ENCODE measurements at regions not wholly inside any gene's neighbourhood (a gene's known extent, or its start where the extent isn't known, plus 50 kb on each side); places are given as distances from the start of the nearest gene placed in this dataset.

DNA sequence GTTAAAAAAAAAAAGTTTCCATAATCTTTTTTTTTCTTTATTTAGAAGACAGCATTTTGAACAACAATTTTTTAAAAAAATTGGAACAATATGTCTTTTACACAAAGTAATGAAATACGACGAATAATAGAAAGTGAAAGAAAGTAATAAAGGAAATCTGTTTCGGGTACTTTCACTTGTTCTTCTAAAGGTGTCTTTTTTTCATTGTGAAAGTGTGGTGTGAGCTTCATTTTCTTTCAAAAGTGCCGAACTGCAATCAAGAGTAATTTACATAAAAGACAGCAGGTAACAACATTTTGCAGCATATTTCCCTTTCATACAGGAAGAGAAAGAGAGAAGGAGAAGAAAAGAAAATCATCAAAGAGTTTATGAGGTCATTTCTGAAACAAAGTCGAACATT lies 159.7 kb upstream of the CDH12 start:
- POLR2A ChIA-PET: no interaction called here
- H3K4me1 ChIP-seq (ENCODE audit: control insufficient read depth, insufficient read depth, low read length): no peaks in the 10 kb centered on the region
- no peak for ATAC-seq

DNA sequence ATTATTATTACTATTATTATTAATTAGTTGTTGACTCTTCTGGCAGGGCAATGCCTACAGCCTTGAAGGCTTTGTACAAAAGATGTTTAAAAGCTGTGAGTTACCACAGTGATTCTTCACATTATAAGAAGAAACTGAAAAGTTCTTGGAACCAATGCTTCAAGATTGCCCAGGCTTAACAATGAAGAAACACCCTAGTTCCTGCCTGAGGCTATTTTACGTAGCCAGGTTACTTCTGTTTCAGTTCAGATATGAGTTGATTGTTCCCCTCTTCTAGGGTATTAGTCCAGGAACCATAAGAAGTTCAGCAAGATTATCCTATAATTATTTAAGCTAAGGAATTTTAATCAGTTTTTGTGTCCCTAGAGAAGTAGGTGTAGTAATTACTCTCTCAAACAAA lies 154.6 kb upstream of the CDH12 start:
- ATAC-seq: no peak
- ChIA-PET POLR2A (no interaction called here), CTCF (no interaction called here)
- no peak for DNase-seq (ENCODE audit: low read depth, low spot score)
- TF ChIP-seq, protein P1, sequence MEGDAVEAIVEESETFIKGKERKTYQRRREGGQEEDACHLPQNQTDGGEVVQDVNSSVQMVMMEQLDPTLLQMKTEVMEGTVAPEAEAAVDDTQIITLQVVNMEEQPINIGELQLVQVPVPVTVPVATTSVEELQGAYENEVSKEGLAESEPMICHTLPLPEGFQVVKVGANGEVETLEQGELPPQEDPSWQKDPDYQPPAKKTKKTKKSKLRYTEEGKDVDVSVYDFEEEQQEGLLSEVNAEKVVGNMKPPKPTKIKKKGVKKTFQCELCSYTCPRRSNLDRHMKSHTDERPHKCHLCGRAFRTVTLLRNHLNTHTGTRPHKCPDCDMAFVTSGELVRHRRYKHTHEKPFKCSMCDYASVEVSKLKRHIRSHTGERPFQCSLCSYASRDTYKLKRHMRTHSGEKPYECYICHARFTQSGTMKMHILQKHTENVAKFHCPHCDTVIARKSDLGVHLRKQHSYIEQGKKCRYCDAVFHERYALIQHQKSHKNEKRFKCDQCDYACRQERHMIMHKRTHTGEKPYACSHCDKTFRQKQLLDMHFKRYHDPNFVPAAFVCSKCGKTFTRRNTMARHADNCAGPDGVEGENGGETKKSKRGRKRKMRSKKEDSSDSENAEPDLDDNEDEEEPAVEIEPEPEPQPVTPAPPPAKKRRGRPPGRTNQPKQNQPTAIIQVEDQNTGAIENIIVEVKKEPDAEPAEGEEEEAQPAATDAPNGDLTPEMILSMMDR (IDR thresholded peaks at IDR 0.05): no peak
- TF ChIP-seq SIN3A (IDR thresholded peaks at IDR 0.05; ENCODE audit: borderline replicate concordance, insufficient read depth, low read depth, low read length): no peak
- no peak for TF ChIP-seq REST (IDR thresholded peaks at IDR 0.05; ENCODE audit: insufficient read depth in 1 of 2, low read depth in 2 of 2, low read length in 1 of 2)
- TF ChIP-seq TCF7L2 (IDR thresholded peaks at IDR 0.05; ENCODE audit: low read depth, low read length): no peak
- no peaks in the 10 kb centered on the region for H3K27me3 ChIP-seq (ENCODE audit: control insufficient read depth, insufficient read depth, low read length)
- no peak overlapping the region for H3K27ac ChIP-seq (ENCODE audit: low read length)
- H3K4me3 ChIP-seq (ENCODE audit: low read depth in 2 of 2, low read length in 2 of 2): no peak overlapping the region
- H3K9me3 ChIP-seq (ENCODE audit: control insufficient read depth, insufficient read depth, low read depth, low read length): no peaks in the 10 kb centered on the region
- intact Hi-C loops (cut with micrococcal nuclease; ENCODE audit: unreplicated experiment) (no loop called here), in situ Hi-C loops (cut with HindIII; ENCODE audit: low pct_unique_long_range_greater_than_20kb, low sequenced_read_pairs) (no loop called here)
- H3K4me1 ChIP-seq (ENCODE audit: control insufficient read depth, insufficient read depth, low read length): no peaks in the 10 kb centered on the region
- no peaks in the 10 kb centered on the region for H3K36me3 ChIP-seq (ENCODE audit: control insufficient read depth, insufficient read depth, low read length)
- no TSS peak for BruUV-seq (replicated peaks)

More for the DNA sequence above, 159.7 kb upstream of the CDH12 start:
- CTCF ChIA-PET: no interaction called here
- Histone ChIP-seq H3K27ac (ENCODE audit: low read length) (no peak overlapping the region), H3K27me3 (ENCODE audit: control insufficient read depth, insufficient read depth, low read length) (no peaks in the 10 kb centered on the region), H3K36me3 (ENCODE audit: control insufficient read depth, insufficient read depth, low read length) (no peaks in the 10 kb centered on the region), H3K9me3 (ENCODE audit: control insufficient read depth, insufficient read depth, low read depth, low read length) (no peaks in the 10 kb centered on the region), H3K4me3 (ENCODE audit: low read depth in 2 of 2, low read length in 2 of 2) (peak overlapping the region; percentile 15 to 29; a peak in 3 of 4 replicates)
- intact Hi-C loops (cut with micrococcal nuclease; ENCODE audit: unreplicated experiment) (no loop called here), in situ Hi-C loops (cut with HindIII; ENCODE audit: low pct_unique_long_range_greater_than_20kb, low sequenced_read_pairs) (no loop called here)
- BruUV-seq (replicated peaks): no TSS peak
- DNase-seq (ENCODE audit: low read depth, low spot score): no peak
- TF ChIP-seq POLR2AphosphoS5 (IDR thresholded peaks at IDR 0.05; ENCODE audit: low read depth, low read length) (no peak), REST (IDR thresholded peaks at IDR 0.05; ENCODE audit: insufficient read depth in 1 of 2, low read depth in 2 of 2, low read length in 1 of 2) (no peak), TCF7L2 (IDR thresholded peaks at IDR 0.05; ENCODE audit: low read depth, low read length) (no peak), SIN3A (IDR thresholded peaks at IDR 0.05; ENCODE audit: borderline replicate concordance, insufficient read depth, low read depth, low read length) (no peak)
- TF ChIP-seq, protein P1 (IDR thresholded peaks at IDR 0.05): no peak
